HL-60 (cell line): ENCODE measurements at regions not wholly inside any gene's neighbourhood (a gene's known extent, or its start where the extent isn't known, plus 50 kb on each side); places are given as distances from the start of the nearest gene placed in this dataset.
"Not testable (repeated sequence)": the region's sequence is repeated elsewhere in the genome, so short reads cannot be mapped to it uniquely, and the experiment has no call there.

Experiments
- DNase-seq, 2 experiments: peaks; one replicate each; pipeline ENCODE4 v3.0.0-alpha.2; 2010 to 2020; ENCODE audit warnings: low read depth in 1 of 2, low spot score in 1 of 2
- H3K27ac ChIP-seq: fragments of 250-450 bp; sonication (Bioruptor Pico); replicated peaks from 2 replicates; pipeline ENCODE4 v1.5.1; 2020; ENCODE audit warnings: mild to moderate bottlenecking, moderate library complexity
- H3K27me3 ChIP-seq: fragments of 250-450 bp; sonication (Bioruptor Pico); 2 replicates; pipeline ENCODE4 v1.5.1; 2021; ENCODE audit warnings: mild to moderate bottlenecking, moderate library complexity; ENCODE audit not compliant: insufficient read depth, poor library complexity, severe bottlenecking
- H3K4me3 ChIP-seq: replicated peaks from 2 replicates; pipeline ENCODE4 v1.5.1; 2011; ENCODE audit warnings: mild to moderate bottlenecking, control low read depth, low read length; ENCODE audit not compliant: insufficient read depth
- GABPA ChIP-seq: IDR thresholded peaks from 2 replicates; pipeline ENCODE4 v1.6.1; 2012; ENCODE audit warnings: low read depth
- POLR2AphosphoS5 ChIP-seq: IDR thresholded peaks from 2 replicates; pipeline ENCODE4 v1.6.1; 2012; ENCODE audit warnings: low read depth
- SPI1 ChIP-seq: IDR thresholded peaks from 2 replicates; pipeline ENCODE4 v1.6.1; 2012; ENCODE audit warnings: low read depth, mild to moderate bottlenecking, borderline replicate concordance
- TF ChIP-seq, protein P1 (sequence below): IDR thresholded peaks from 2 replicates; pipeline ENCODE4 v1.6.1; 2012; ENCODE audit warnings: low read depth; ENCODE audit not compliant: insufficient replicate concordance
- TF ChIP-seq, protein P2 (sequence below): IDR thresholded peaks from one replicate; pipeline ENCODE4 v1.5.1; 2011; ENCODE audit warnings: low read length, control low read depth, inconsistent platforms; ENCODE audit not compliant: insufficient read depth

DNA sequence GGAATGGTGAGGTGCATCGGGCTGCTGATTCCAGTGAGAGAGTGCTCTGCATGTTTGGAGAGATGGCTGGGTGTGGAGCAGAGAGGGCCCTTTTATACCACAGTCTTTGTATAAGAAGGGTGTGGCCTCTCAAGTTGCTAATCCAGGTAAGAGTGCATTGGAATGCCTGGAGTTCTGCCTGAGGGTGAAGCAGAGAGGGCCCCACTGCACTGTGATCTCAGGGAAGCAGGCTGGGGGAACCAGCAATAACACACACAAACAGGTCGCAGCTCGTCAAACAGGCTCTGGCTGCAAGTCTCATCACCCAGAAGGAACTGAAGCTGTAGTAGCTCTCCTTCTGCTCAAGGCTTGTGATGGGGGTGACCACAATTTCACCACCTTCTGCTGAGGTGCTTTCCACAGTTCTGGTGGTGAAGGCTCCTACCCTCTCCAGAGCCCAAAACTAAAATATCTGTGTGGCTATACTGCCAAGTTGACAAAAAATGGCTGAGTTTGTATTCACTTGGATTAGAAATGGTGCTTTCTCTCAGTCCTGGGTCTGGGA is 687.4 kb upstream of the HS3ST1 start:
- no peaks in the 10 kb centered on the region for H3K27me3 ChIP-seq
- DNase-seq: peak; percentile 68 to 84
- TF ChIP-seq POLR2AphosphoS5 (no peak), GABPA (no peak)
- TF ChIP-seq, protein P1, sequence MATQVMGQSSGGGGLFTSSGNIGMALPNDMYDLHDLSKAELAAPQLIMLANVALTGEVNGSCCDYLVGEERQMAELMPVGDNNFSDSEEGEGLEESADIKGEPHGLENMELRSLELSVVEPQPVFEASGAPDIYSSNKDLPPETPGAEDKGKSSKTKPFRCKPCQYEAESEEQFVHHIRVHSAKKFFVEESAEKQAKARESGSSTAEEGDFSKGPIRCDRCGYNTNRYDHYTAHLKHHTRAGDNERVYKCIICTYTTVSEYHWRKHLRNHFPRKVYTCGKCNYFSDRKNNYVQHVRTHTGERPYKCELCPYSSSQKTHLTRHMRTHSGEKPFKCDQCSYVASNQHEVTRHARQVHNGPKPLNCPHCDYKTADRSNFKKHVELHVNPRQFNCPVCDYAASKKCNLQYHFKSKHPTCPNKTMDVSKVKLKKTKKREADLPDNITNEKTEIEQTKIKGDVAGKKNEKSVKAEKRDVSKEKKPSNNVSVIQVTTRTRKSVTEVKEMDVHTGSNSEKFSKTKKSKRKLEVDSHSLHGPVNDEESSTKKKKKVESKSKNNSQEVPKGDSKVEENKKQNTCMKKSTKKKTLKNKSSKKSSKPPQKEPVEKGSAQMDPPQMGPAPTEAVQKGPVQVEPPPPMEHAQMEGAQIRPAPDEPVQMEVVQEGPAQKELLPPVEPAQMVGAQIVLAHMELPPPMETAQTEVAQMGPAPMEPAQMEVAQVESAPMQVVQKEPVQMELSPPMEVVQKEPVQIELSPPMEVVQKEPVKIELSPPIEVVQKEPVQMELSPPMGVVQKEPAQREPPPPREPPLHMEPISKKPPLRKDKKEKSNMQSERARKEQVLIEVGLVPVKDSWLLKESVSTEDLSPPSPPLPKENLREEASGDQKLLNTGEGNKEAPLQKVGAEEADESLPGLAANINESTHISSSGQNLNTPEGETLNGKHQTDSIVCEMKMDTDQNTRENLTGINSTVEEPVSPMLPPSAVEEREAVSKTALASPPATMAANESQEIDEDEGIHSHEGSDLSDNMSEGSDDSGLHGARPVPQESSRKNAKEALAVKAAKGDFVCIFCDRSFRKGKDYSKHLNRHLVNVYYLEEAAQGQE: peak; percentile 30
- TF ChIP-seq, protein P2, sequence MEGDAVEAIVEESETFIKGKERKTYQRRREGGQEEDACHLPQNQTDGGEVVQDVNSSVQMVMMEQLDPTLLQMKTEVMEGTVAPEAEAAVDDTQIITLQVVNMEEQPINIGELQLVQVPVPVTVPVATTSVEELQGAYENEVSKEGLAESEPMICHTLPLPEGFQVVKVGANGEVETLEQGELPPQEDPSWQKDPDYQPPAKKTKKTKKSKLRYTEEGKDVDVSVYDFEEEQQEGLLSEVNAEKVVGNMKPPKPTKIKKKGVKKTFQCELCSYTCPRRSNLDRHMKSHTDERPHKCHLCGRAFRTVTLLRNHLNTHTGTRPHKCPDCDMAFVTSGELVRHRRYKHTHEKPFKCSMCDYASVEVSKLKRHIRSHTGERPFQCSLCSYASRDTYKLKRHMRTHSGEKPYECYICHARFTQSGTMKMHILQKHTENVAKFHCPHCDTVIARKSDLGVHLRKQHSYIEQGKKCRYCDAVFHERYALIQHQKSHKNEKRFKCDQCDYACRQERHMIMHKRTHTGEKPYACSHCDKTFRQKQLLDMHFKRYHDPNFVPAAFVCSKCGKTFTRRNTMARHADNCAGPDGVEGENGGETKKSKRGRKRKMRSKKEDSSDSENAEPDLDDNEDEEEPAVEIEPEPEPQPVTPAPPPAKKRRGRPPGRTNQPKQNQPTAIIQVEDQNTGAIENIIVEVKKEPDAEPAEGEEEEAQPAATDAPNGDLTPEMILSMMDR: no peak
- peak overlapping the region; percentile 75 for H3K27ac ChIP-seq
- H3K4me3 ChIP-seq: no peak overlapping the region

DNA sequence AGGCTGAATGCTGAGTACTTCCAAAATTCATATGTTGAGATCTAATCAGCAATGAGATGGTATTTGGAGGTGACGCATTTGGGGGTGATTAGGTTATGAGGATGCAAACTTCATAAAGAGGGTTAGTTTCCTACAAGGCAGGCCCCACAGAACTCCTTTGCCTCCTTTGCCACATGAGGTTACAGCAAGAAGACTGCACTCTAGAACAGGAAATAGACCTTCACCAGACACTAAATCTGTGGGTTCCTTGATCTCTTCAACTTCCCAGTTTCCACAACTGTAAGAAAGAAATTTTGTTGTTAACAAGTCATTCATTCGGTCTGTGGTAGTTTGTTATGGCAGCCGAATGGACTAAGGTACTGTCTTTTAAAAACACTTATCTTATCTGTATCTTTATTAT is 681.9 kb upstream of the HS3ST1 start:
- TF ChIP-seq SPI1 (no peak; the same call in 1 of the 2 replicates), POLR2AphosphoS5 (peak; percentile 38; the same call in 1 of the 2 replicates)
- TF ChIP-seq, protein P2: no peak
- DNase-seq: peak in 1 of 2 experiments; percentile 65
- Histone ChIP-seq H3K27me3 (no peaks in the 10 kb centered on the region), H3K4me3 (no peak overlapping the region), H3K27ac (peak overlapping the region; percentile 58)

DNA sequence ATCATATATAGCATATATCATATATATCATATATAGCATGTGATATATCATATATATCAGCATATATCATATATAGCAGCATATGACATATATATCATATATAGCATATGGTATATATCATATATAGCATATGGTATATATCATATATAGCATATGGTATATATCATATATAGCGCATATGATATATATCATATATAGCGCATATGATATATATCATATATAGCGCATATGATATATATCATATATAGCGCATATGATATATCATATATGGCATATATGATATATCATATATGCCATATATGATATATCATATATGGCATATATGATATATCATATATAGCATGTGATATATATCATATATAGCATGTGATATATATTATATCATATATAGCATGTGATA is 680.4 kb upstream of the HS3ST1 start:
- not testable (repeated sequence) for H3K27me3 ChIP-seq, H3K4me3 ChIP-seq, DNase-seq, H3K27ac ChIP-seq

DNA sequence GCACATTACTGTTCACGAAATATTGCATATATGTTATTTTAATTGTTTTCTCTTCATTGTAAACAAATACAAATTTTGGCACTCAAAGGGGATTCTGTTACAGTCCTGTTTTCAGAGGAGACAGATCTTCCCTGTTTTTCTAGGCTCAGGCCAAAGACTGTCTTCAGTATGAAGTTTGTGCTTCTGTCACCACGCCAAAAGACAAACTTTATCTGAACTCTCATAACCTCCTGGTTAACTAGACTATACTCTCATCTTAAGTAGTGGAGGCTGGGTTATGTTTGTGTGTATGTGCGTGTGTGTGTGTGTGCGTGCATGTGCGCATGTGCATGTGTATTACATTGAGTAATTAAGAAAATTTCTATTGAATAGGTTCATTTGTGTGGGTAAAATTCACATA is 676.8 kb upstream of the HS3ST1 start:
- TF ChIP-seq, protein P2: no peak
- TF ChIP-seq POLR2AphosphoS5: no peak
- TF ChIP-seq, protein P1: no peak
- no peak for TF ChIP-seq SPI1
- no peak for TF ChIP-seq GABPA
- Histone ChIP-seq H3K27me3 (no peaks in the 10 kb centered on the region), H3K4me3 (no peak overlapping the region), H3K27ac (no peak overlapping the region)
- no peak for DNase-seq

DNA sequence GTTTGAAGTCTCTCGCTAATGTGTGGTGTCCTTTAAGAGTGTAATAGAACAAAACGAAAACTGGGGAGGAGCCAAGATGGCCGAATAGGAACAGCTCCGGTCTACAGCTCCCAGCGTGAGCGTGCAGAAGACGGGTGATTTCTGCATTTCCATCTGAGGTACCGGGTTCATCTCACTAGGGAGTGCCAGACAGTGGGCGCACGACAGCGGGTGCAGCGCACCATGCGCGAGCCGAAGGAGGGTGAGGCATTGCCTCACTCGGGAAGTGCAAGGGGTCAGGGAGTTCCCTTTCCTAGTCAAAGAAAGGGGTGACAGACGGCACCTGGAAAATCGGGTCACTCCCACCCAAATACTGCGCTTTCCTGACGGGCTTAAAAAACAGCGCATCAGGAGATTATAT is 661.2 kb upstream of the HS3ST1 start:
- not testable (repeated sequence) for H3K4me3 ChIP-seq, DNase-seq, H3K27ac ChIP-seq, H3K27me3 ChIP-seq
